SK-N-MC (cell line): ENCODE measurements at regions not wholly inside any gene's neighbourhood (a gene's known extent, or its start where the extent isn't known, plus 50 kb on each side); places are given as distances from the start of the nearest gene placed in this dataset.
"Not testable (repeated sequence)": the region's sequence is repeated elsewhere in the genome, so short reads cannot be mapped to it uniquely, and the experiment has no call there.

Source experiments
- DNase-seq: peaks from one replicate; pipeline ENCODE4 v3.0.0-alpha.2; 2011; ENCODE audit warnings: low read depth, low spot score
- H3K27ac ChIP-seq: fragments of 200-600 bp; sonication (generic); 2 replicates; pipeline ENCODE4 v1.5.1; 2016; ENCODE audit warnings: mixed run types
- H3K36me3 ChIP-seq: fragments of 200-600 bp; sonication (generic); 2 replicates; pipeline ENCODE4 v1.6.1; 2017; ENCODE audit warnings: antibody characterized with exemption, low read length, mixed read lengths; ENCODE audit not compliant: insufficient read depth
- H3K4me3 ChIP-seq: fragments of 200-600 bp; sonication (generic); 2 replicates; pipeline ENCODE4 v1.5.1; 2016
- H3K9ac ChIP-seq: fragments of 200-600 bp; sonication (generic); 2 replicates; pipeline ENCODE4 v1.8.0; 2017; ENCODE audit warnings: mixed run types, mixed read lengths; ENCODE audit not compliant: insufficient read length
- H3K9me3 ChIP-seq: fragments of 200-600 bp; sonication (generic); 2 replicates; pipeline ENCODE4 v1.6.1; 2017; ENCODE audit warnings: low read depth, mild to moderate bottlenecking, antibody characterized with exemption, low read length, moderate library complexity, mixed read lengths
- EZH2 ChIP-seq: fragments of 200-600 bp; sonication (generic); IDR thresholded peaks from one replicate; pipeline ENCODE4 v1.6.1; 2017; ENCODE audit warnings: antibody characterized with exemption
- FOXP2 ChIP-seq: optimal IDR thresholded peaks from 2 replicates; pipeline ENCODE3; 2011; ENCODE audit warnings: mild to moderate bottlenecking, moderate library complexity; ENCODE audit not compliant: insufficient read depth; ENCODE audit errors: extremely low read length, control extremely low read depth
- POLR2AphosphoS5 ChIP-seq: IDR thresholded peaks from 2 replicates; pipeline ENCODE4 v1.6.1; 2012; ENCODE audit warnings: mild to moderate bottlenecking, low read depth, low read length, borderline replicate concordance

- no peak overlapping the region for H3K4me3 ChIP-seq
- no peaks in the 10 kb centered on the region for H3K9me3 ChIP-seq
- H3K9ac ChIP-seq = no peak overlapping the region
- no peak for DNase-seq
- H3K36me3 ChIP-seq = no peaks in the 10 kb centered on the region
- TF ChIP-seq POLR2AphosphoS5 (no peak), FOXP2 (no peak), EZH2 (no peak)
- H3K27ac ChIP-seq = no peak overlapping the region
Measured at GRCh38 chr18:71077451-71077850, 788.6 kb downstream of the SOCS6 start.

DNA sequence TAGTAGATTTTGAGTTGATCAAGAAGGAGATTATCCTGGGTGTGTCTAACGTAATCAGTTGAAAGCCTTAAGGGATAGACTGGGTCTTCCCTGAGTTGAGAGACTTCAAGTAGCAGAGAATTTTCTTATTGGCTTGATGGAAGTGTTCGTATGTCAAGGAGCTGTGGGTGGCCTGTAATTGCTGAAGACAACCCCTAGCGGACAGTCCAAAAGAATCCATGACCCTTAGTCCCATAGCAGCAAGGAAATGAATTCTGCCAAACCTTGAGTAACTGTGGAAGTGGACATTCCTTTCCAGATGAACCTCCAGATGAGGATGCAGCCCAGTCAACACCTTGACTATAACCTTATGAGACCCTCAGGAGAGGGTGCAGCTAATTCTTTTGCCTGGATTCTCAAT lies 786.3 kb downstream of the SOCS6 start:
- no peak overlapping the region for H3K9ac ChIP-seq
- TF ChIP-seq FOXP2 (no peak), POLR2AphosphoS5 (no peak), EZH2 (no peak)
- H3K9me3 ChIP-seq = no peaks in the 10 kb centered on the region
- no peak for DNase-seq
- H3K27ac ChIP-seq = no peak overlapping the region
- H3K4me3 ChIP-seq = no peak overlapping the region
- H3K36me3 ChIP-seq = no peaks in the 10 kb centered on the region

DNA sequence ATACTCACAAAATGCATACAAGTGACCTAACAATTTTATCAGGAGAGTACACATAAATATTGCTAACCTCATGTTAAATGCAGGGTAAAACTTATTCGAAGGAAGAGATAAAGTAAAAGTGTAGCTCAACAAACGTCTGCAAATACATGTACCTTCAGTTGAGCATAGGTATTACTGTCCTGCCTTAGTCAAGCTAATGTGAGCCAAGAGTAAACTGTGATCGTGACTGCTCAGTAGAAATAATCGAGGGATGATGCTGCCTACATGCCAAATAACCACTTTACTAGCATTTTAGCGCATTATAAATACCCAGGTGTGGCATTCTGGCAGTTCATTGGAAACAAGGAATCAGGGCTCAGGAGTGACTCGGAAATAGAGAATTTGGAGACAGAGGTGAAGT lies 779.5 kb downstream of the SOCS6 start:
- no peak overlapping the region for H3K4me3 ChIP-seq
- no peak overlapping the region for H3K9ac ChIP-seq
- H3K9me3 ChIP-seq = no peaks in the 10 kb centered on the region
- H3K27ac ChIP-seq = no peak overlapping the region
- no peaks in the 10 kb centered on the region for H3K36me3 ChIP-seq
- no peak for DNase-seq
- TF ChIP-seq POLR2AphosphoS5 (no peak), FOXP2 (no peak), EZH2 (no peak)

- Histone ChIP-seq H3K9me3 (no peaks in the 10 kb centered on the region), H3K27ac (no peak overlapping the region), H3K36me3 (no peaks in the 10 kb centered on the region), H3K4me3 (no peak overlapping the region), H3K9ac (no peak overlapping the region)
- TF ChIP-seq POLR2AphosphoS5 = no peak
- no peak for TF ChIP-seq FOXP2
- TF ChIP-seq EZH2 = no peak
- no peak for DNase-seq
Measured at GRCh38 chr18:71049893-71050292, 761.0 kb downstream of the SOCS6 start.

DNA sequence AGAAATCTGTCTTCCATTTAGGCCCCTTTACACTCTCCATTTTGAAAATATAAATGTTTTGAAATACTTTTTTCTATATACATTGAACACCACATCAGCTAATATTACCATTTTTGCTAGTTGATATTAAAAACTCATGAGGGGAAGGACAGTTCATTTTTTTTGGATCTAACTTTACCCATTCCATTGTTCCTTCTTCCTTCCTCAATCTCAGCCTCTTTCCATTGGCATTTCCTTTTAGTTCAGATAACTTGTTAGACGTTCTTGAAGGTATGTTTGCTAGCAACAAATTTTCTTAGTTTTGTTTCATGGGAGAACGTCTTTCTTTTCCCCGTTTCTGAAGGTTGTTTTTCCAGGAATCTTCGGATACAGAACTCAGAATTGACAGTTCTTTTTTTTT lies 759.0 kb downstream of the SOCS6 start:
- Histone ChIP-seq H3K4me3 (no peak overlapping the region), H3K9ac (no peak overlapping the region), H3K9me3 (no peaks in the 10 kb centered on the region), H3K27ac (no peak overlapping the region), H3K36me3 (no peaks in the 10 kb centered on the region)
- no peak for TF ChIP-seq POLR2AphosphoS5
- TF ChIP-seq EZH2 = no peak
- no peak for TF ChIP-seq FOXP2
- DNase-seq = no peak

- Histone ChIP-seq H3K9me3 (no peaks in the 10 kb centered on the region), H3K9ac (no peak overlapping the region), H3K36me3 (no peaks in the 10 kb centered on the region), H3K27ac (no peak overlapping the region), H3K4me3 (no peak overlapping the region)
- no peak for DNase-seq
- no peak for TF ChIP-seq EZH2
- TF ChIP-seq FOXP2 = no peak
- TF ChIP-seq POLR2AphosphoS5 = no peak
Measured at GRCh38 chr18:71045331-71046065, 756.7 kb downstream of the SOCS6 start.

DNA sequence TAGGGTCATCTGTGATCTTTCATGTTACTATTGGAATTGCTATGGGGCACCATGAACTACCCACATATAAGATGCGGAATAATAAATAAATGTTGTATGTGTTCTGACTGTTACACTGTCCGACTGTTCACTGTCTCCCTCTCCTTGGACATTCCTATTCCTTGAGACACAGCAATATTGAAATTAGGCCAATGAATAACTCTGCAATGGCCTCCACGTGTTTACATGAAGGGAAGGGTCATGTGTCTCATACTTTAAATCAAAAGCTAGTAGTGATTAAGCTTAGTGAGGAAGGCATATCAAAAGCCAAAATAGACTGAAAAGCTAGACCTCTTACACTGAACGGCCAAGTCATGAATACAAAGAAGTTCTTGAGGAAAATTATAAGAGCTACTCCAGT lies 751.3 kb downstream of the SOCS6 start:
- H3K36me3 ChIP-seq = no peaks in the 10 kb centered on the region
- H3K4me3 ChIP-seq = no peak overlapping the region
- DNase-seq = no peak
- H3K9ac ChIP-seq = no peak overlapping the region
- H3K27ac ChIP-seq = no peak overlapping the region
- H3K9me3 ChIP-seq = no peaks in the 10 kb centered on the region
- TF ChIP-seq POLR2AphosphoS5 = no peak
- no peak for TF ChIP-seq EZH2
- no peak for TF ChIP-seq FOXP2

- no peak overlapping the region for H3K27ac ChIP-seq
- no peak for DNase-seq
- H3K36me3 ChIP-seq = no peaks in the 10 kb centered on the region
- no peak overlapping the region for H3K9ac ChIP-seq
- no peak for TF ChIP-seq POLR2AphosphoS5
- no peak for TF ChIP-seq FOXP2
- TF ChIP-seq EZH2 = no peak
- no peak overlapping the region for H3K4me3 ChIP-seq
- H3K9me3 ChIP-seq = no peaks in the 10 kb centered on the region
Measured at GRCh38 chr18:71038196-71038595, 749.4 kb downstream of the SOCS6 start.

DNA sequence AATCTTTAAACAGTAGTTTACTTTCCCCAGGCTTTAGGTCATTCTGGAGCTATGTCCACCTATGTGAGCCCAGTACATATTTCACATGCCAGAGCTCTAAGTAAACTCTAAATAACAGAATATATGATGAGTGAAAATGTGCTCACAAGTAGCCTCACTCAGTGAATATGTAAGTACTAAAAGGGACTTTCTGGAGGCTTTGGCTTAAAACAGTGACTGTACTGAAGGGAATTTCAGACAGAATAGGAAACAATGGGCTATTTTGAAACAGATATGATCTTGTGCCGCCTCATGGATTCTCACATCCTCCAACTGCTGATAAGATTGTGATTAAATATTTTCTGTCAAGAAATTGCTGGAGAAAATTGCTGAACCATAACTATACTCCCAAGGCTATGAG lies 747.9 kb downstream of the SOCS6 start:
- DNase-seq = no peak
- Histone ChIP-seq H3K36me3 (no peaks in the 10 kb centered on the region), H3K9me3 (no peaks in the 10 kb centered on the region), H3K27ac (no peak overlapping the region), H3K9ac (no peak overlapping the region), H3K4me3 (no peak overlapping the region)
- TF ChIP-seq EZH2 (no peak), POLR2AphosphoS5 (no peak), FOXP2 (no peak)

GRCh38 chr18:71031296-71032191 lies 742.7 kb downstream of the SOCS6 start:
- not testable (repeated sequence) for DNase-seq, H3K36me3 ChIP-seq, H3K9me3 ChIP-seq

DNA sequence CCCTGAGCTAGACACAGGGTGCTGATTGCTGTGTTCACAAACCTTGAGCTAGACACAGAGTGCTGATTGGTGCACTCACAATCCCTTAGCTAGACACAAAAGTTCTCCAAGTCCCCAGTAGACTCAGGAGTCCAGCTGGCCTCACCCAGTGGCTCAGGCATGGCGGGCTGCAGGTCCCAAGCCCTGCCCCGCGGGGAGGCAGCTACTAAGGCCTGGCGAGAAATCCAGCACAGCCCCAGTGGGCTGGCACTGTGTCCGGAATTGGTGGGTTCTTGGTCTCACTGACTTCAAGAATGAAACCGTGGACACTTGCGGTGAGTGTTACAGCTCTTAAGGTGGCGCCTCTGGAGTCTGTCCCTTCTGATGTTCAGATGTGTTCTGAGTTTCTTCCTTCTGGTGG lies 741.2 kb downstream of the SOCS6 start:
- H3K36me3 ChIP-seq, H3K9ac ChIP-seq, DNase-seq, H3K9me3 ChIP-seq, H3K4me3 ChIP-seq, H3K27ac ChIP-seq: not testable (repeated sequence)

More at GRCh38 chr18:71031296-71032191, 742.7 kb downstream of the SOCS6 start:
- not testable (repeated sequence) for H3K9ac ChIP-seq, H3K4me3 ChIP-seq, H3K27ac ChIP-seq
